SK-N-SH (cell line): ENCODE measurements at regions not wholly inside any gene's neighbourhood (a gene's known extent, or its start where the extent isn't known, plus 50 kb on each side); places are given as distances from the start of the nearest gene placed in this dataset.

ENCODE experiments used
- CTCF ChIA-PET: fragments of 300-600, 350-600 bp; formaldehyde crosslinking; extraction: SDS; loops from one replicate; lab custom pipeline; 2021; lab: Yijun Ruan, JAX
- POLR2A ChIA-PET: fragments of 350-600 bp; sonication (Branson Sonifier 250); formaldehyde crosslinking; extraction: SDS; loops from one replicate; lab custom pipeline; 2020; ENCODE audit warnings: antibody characterized with exemption, inconsistent platforms; lab: Yijun Ruan, JAX
- DNase-seq: peaks from one replicate; pipeline ENCODE4 v3.0.0; 2012
- H2AFZ ChIP-seq: fragments of 200-600 bp; sonication (generic); 2 replicates; pipeline ENCODE4 v1.8.1; 2016; ENCODE audit warnings: antibody characterized with exemption, mild to moderate bottlenecking, low read depth
- H3F3A ChIP-seq: fragments of 200-600 bp; sonication (generic); replicated peaks from 2 replicates; pipeline ENCODE3; 2016; ENCODE audit warnings: antibody characterized with exemption, mild to moderate bottlenecking; ENCODE audit not compliant: insufficient read depth
- H3K27ac ChIP-seq, 2 experiments: fragments of 200-500 bp in 1 of 2; fragments of 200-600 bp in 1 of 2; sonication (Bioruptor generic) in 1 of 2; sonication (generic), shearing (Covaris generic) in 1 of 2; 2 replicates each; pipeline versions ENCODE4 v1.5.1 to v1.6.1; 2014 to 2016; ENCODE audit warnings: low read depth in 2 of 2, inconsistent platforms in 1 of 2, low read length in 1 of 2, mild to moderate bottlenecking in 1 of 2, mixed read lengths in 1 of 2
- H3K27me3 ChIP-seq: fragments of 200-600 bp; sonication (generic), shearing (Covaris generic); 2 replicates; pipeline ENCODE4 v1.6.1; 2016; ENCODE audit warnings: mixed run types; ENCODE audit not compliant: insufficient read depth
- H3K36me3 ChIP-seq, 2 experiments: fragments of 200-500 bp in 1 of 2; fragments of 200-600 bp in 1 of 2; sonication (Bioruptor generic) in 1 of 2; sonication (generic) in 1 of 2; replicated peaks in 1 of 2; 2 replicates each; pipeline versions ENCODE3 to v1.5.1; 2014 to 2016; ENCODE audit warnings: low read length in 1 of 2, mild to moderate bottlenecking in 1 of 2; ENCODE audit not compliant: insufficient read depth in 2 of 2, control insufficient read depth in 1 of 2
- H3K4me1 ChIP-seq, 2 experiments: fragments of 200-500 bp in 1 of 2; fragments of 200-600 bp in 1 of 2; sonication (Bioruptor generic) in 1 of 2; sonication (generic), shearing (Covaris generic) in 1 of 2; 2 replicates each; pipeline versions ENCODE4 v1.5.1 to v1.6.1; 2014 to 2016; ENCODE audit warnings: low read depth in 1 of 2, low read length in 1 of 2, mixed run types in 1 of 2; ENCODE audit not compliant: insufficient read depth in 2 of 2, control insufficient read depth in 1 of 2
- H3K4me2 ChIP-seq: fragments of 200-600 bp; sonication (generic), shearing (Covaris generic); 2 replicates; pipeline ENCODE4 v1.6.1; 2017; ENCODE audit warnings: mixed run types
- H3K4me3 ChIP-seq, 2 experiments: fragments of 200-500 bp in 1 of 2; fragments of 200-600 bp in 1 of 2; sonication (Bioruptor generic) in 1 of 2; sonication (generic), shearing (Covaris generic) in 1 of 2; 2 replicates each; pipeline versions ENCODE4 v1.5.1 to v1.8.1; 2014 to 2016; ENCODE audit warnings: low read depth in 2 of 2, inconsistent platforms in 1 of 2, low read length in 1 of 2, mild to moderate bottlenecking in 1 of 2, mixed read lengths in 1 of 2, moderate library complexity in 1 of 2
- H3K79me2 ChIP-seq: fragments of 200-600 bp; sonication (generic); 2 replicates; pipeline ENCODE4 v1.8.1; 2017; ENCODE audit warnings: mild to moderate bottlenecking; ENCODE audit not compliant: insufficient read depth
- H3K9ac ChIP-seq: fragments of 200-600 bp; sonication (generic); 2 replicates; pipeline ENCODE4 v1.6.1; 2017; ENCODE audit warnings: mixed run types
- H3K9me2 ChIP-seq: fragments of 200-600 bp; sonication (generic); 2 replicates; pipeline ENCODE4 v1.6.1; 2017; ENCODE audit warnings: mixed run types
- H3K9me3 ChIP-seq: fragments of 200-600 bp; sonication (generic); 2 replicates; pipeline ENCODE4 v1.6.1; 2017; ENCODE audit warnings: mixed run types, mild to moderate bottlenecking, moderate library complexity
- H4K20me1 ChIP-seq: fragments of 200-600 bp; sonication (generic); 2 replicates; pipeline ENCODE4 v1.6.1; 2017; ENCODE audit warnings: mild to moderate bottlenecking, mixed run types; ENCODE audit not compliant: insufficient read depth
- CHD2 ChIP-seq: fragments of 150-350 bp; IDR thresholded peaks from 2 replicates; pipeline ENCODE4 v1.6.1; 2018; ENCODE audit warnings: low read length; ENCODE audit not compliant: partially characterized antibody
- ELF1 ChIP-seq: IDR thresholded peaks from 2 replicates; pipeline ENCODE4 v1.4.0; 2012
- FOXM1 ChIP-seq: IDR thresholded peaks from 2 replicates; pipeline ENCODE4 v1.4.0; 2012; ENCODE audit warnings: low read depth, mild to moderate bottlenecking
- GABPA ChIP-seq: IDR thresholded peaks from 2 replicates; pipeline ENCODE4 v1.4.0; 2012; ENCODE audit warnings: low read depth, mild to moderate bottlenecking
- GATA2 ChIP-seq: sonication (generic); formaldehyde crosslinking; IDR thresholded peaks from 2 replicates; pipeline ENCODE4 v1.5.0; 2020; ENCODE audit warnings: mild to moderate bottlenecking, missing genetic modification reagents
- MAX ChIP-seq: IDR thresholded peaks from 2 replicates; pipeline ENCODE4 v1.4.0; 2012; ENCODE audit warnings: low read depth
- MXI1 ChIP-seq: IDR thresholded peaks from 2 replicates; pipeline ENCODE4 v1.6.1; 2012; ENCODE audit warnings: mild to moderate bottlenecking, low read depth, low read length, improper control_type of control experiment
- NFIC ChIP-seq: IDR thresholded peaks from 2 replicates; pipeline ENCODE4 v1.4.0; 2012; ENCODE audit warnings: borderline replicate concordance
- RCOR1 ChIP-seq: fragments of 150-350 bp; IDR thresholded peaks from 2 replicates; pipeline ENCODE4 v1.6.1; 2017; ENCODE audit warnings: antibody characterized with exemption, low read length
- RFX5 ChIP-seq: IDR thresholded peaks from 2 replicates; pipeline ENCODE4 v1.6.1; 2012; ENCODE audit warnings: mild to moderate bottlenecking, improper control_type of control experiment, low read length
- RXRA ChIP-seq: IDR thresholded peaks from 2 replicates; pipeline ENCODE4 v1.4.0; 2012; ENCODE audit warnings: low read depth, mild to moderate bottlenecking, borderline replicate concordance
- SIN3A ChIP-seq: IDR thresholded peaks from 2 replicates; pipeline ENCODE4 v1.6.1; 2012; ENCODE audit warnings: low read depth, mild to moderate bottlenecking, low read length, moderate library complexity, borderline replicate concordance
- TAF1 ChIP-seq: IDR thresholded peaks from 2 replicates; pipeline ENCODE4 v1.6.1; 2012; ENCODE audit warnings: low read depth, mild to moderate bottlenecking, low read length, moderate library complexity, borderline replicate concordance
- TEAD4 ChIP-seq: IDR thresholded peaks from 2 replicates; pipeline ENCODE4 v1.4.0; 2012; ENCODE audit warnings: mild to moderate bottlenecking, borderline replicate concordance; ENCODE audit not compliant: insufficient read depth
- ZBTB33 ChIP-seq: IDR thresholded peaks from 2 replicates; pipeline ENCODE4 v1.4.0; 2012; ENCODE audit warnings: low read depth, borderline replicate concordance
- WGBS: methylation state at CpG from one replicate; pipeline ENCODE4 v1.1.6; 2017; ENCODE audit warnings: low lambda C conversion rate; 5-methylcytosine and 5-hydroxymethylcytosine counted together
- TF ChIP-seq, protein P1 (sequence below): fragments of 150-350 bp; IDR thresholded peaks from 2 replicates; pipeline ENCODE4 v1.6.1; 2017; ENCODE audit warnings: antibody characterized with exemption, low read length, low read depth, borderline replicate concordance
- TF ChIP-seq, protein P2 (sequence below): fragments of 150-350 bp; IDR thresholded peaks from 2 replicates; pipeline ENCODE4 v1.6.1; 2016; ENCODE audit warnings: mild to moderate bottlenecking, low read depth, low read length
- TF ChIP-seq, protein P3 (sequence below): IDR thresholded peaks from 2 replicates; pipeline ENCODE4 v1.4.0; 2012; ENCODE audit warnings: low read depth, borderline replicate concordance

- TF ChIP-seq MXI1 = no peak
- no peak for TF ChIP-seq FOXM1
- TF ChIP-seq GABPA = no peak
- TF ChIP-seq TEAD4 = no peak
- no peak for TF ChIP-seq TAF1
- TF ChIP-seq, protein P1, sequence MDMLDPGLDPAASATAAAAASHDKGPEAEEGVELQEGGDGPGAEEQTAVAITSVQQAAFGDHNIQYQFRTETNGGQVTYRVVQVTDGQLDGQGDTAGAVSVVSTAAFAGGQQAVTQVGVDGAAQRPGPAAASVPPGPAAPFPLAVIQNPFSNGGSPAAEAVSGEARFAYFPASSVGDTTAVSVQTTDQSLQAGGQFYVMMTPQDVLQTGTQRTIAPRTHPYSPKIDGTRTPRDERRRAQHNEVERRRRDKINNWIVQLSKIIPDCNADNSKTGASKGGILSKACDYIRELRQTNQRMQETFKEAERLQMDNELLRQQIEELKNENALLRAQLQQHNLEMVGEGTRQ = no peak
- TF ChIP-seq MAX = no peak
- TF ChIP-seq, all 33 proteins: peak for 0
These were observed 92.8 kb downstream of the LYPLAL1 start (continued) for GRCh38 chr1:219266524-219266923.

GRCh38 chr1:219265026-219265515, 91.4 kb downstream of the LYPLAL1 start:
- H4K20me1 ChIP-seq = no peaks in the 10 kb centered on the region
- H3K4me2 ChIP-seq = no peak overlapping the region
- no peaks in the 10 kb centered on the region for H3F3A ChIP-seq
- no peak for DNase-seq
- POLR2A ChIA-PET = no interaction called here
- no peaks in the 10 kb centered on the region for H3K79me2 ChIP-seq
- H3K36me3 ChIP-seq = no peaks in the 10 kb centered on the region
- no peaks in the 10 kb centered on the region for H3K4me1 ChIP-seq
- 0 out of 2 replicates have a peak, but pooled peaks cover 8% of the 10 kb centered on the region for H3K9me3 ChIP-seq
- WGBS = 97% methylated on average over 2 of the region's 2 CpGs
- no peak overlapping the region for H3K9ac ChIP-seq
- TF ChIP-seq CHD2 (no peak), MAX (no peak), GATA2 (CRISPR knock-in tag) (no peak), SIN3A (no peak), ELF1 (no peak), RXRA (no peak), RCOR1 (no peak)
- H2AFZ ChIP-seq = no peak overlapping the region
- H3K27ac ChIP-seq = no peak overlapping the region
- no peaks in the 10 kb centered on the region for H3K27me3 ChIP-seq
- CTCF ChIA-PET = no interaction called here
- H3K9me2 ChIP-seq = no peaks in the 10 kb centered on the region
- no peak overlapping the region for H3K4me3 ChIP-seq

GRCh38 chr1:219264561-219264960, 90.9 kb downstream of the LYPLAL1 start:
- H3K4me1 ChIP-seq = no peaks in the 10 kb centered on the region
- ChIA-PET POLR2A (no interaction called here), CTCF (interaction anchor here (2.0 kb wide), 1 partner anchor 8 kb away, joined by 6 read pairs; no protein-coding TSS in a partner anchor)
- no peaks in the 10 kb centered on the region for H4K20me1 ChIP-seq
- H3K9me2 ChIP-seq = no peaks in the 10 kb centered on the region
- H3K79me2 ChIP-seq = no peaks in the 10 kb centered on the region
- H3F3A ChIP-seq = no peaks in the 10 kb centered on the region
- TF ChIP-seq GABPA (no peak), RXRA (no peak), ZBTB33 (no peak), NFIC (no peak), RFX5 (no peak)
- TF ChIP-seq, protein P2, sequence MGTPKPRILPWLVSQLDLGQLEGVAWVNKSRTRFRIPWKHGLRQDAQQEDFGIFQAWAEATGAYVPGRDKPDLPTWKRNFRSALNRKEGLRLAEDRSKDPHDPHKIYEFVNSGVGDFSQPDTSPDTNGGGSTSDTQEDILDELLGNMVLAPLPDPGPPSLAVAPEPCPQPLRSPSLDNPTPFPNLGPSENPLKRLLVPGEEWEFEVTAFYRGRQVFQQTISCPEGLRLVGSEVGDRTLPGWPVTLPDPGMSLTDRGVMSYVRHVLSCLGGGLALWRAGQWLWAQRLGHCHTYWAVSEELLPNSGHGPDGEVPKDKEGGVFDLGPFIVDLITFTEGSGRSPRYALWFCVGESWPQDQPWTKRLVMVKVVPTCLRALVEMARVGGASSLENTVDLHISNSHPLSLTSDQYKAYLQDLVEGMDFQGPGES = no peak
- TF ChIP-seq, protein P3, sequence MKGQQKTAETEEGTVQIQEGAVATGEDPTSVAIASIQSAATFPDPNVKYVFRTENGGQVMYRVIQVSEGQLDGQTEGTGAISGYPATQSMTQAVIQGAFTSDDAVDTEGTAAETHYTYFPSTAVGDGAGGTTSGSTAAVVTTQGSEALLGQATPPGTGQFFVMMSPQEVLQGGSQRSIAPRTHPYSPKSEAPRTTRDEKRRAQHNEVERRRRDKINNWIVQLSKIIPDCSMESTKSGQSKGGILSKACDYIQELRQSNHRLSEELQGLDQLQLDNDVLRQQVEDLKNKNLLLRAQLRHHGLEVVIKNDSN = no peak
- no peak overlapping the region for H3K9ac ChIP-seq
- H3K27ac ChIP-seq = no peak overlapping the region
- no peak overlapping the region for H3K4me2 ChIP-seq
- 0 out of 2 replicates have a peak, but pooled peaks cover 11% of the 10 kb centered on the region for H3K9me3 ChIP-seq
- H3K27me3 ChIP-seq = no peaks in the 10 kb centered on the region
- H3K4me3 ChIP-seq = no peak overlapping the region
- WGBS = 85% methylated on average over 5 of the region's 5 CpGs
- H2AFZ ChIP-seq = no peak overlapping the region
- H3K36me3 ChIP-seq = no peaks in the 10 kb centered on the region
- no peak for DNase-seq
